ENCODE measurements at regions not wholly inside any gene's neighbourhood (a gene's known extent, or its start where the extent isn't known, plus 50 kb on each side); places are given as distances from the start of the nearest gene placed in this dataset.

GRCh38 chr7:55649238-55649637 lies 76.9 kb upstream of the VOPP1 start:
- TF ChIP-seq, protein P1, sequence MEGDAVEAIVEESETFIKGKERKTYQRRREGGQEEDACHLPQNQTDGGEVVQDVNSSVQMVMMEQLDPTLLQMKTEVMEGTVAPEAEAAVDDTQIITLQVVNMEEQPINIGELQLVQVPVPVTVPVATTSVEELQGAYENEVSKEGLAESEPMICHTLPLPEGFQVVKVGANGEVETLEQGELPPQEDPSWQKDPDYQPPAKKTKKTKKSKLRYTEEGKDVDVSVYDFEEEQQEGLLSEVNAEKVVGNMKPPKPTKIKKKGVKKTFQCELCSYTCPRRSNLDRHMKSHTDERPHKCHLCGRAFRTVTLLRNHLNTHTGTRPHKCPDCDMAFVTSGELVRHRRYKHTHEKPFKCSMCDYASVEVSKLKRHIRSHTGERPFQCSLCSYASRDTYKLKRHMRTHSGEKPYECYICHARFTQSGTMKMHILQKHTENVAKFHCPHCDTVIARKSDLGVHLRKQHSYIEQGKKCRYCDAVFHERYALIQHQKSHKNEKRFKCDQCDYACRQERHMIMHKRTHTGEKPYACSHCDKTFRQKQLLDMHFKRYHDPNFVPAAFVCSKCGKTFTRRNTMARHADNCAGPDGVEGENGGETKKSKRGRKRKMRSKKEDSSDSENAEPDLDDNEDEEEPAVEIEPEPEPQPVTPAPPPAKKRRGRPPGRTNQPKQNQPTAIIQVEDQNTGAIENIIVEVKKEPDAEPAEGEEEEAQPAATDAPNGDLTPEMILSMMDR (IDR thresholded peaks at IDR 0.05; ENCODE audit: low read depth, low read length) = no peak
- in situ Hi-C loops (cut with HindIII; ENCODE audit: low sequenced_read_pairs) = no loop called here
- no peak for DNase-seq (ENCODE audit: low read depth, low spot score)
- H3K4me3 ChIP-seq (ENCODE audit: low read depth, low read length) = no peak overlapping the region

- TF ChIP-seq, protein P1 (IDR thresholded peaks at IDR 0.05; ENCODE audit: low read depth, low read length) = no peak
- H3K4me3 ChIP-seq (ENCODE audit: low read depth, low read length) = no peak overlapping the region
- in situ Hi-C loops (cut with HindIII; ENCODE audit: low sequenced_read_pairs) = no loop called here
- DNase-seq (ENCODE audit: low read depth, low spot score) = no peak
Observed at GRCh38 chr7:55644567-55644966, 72.3 kb upstream of the VOPP1 start.

DNA sequence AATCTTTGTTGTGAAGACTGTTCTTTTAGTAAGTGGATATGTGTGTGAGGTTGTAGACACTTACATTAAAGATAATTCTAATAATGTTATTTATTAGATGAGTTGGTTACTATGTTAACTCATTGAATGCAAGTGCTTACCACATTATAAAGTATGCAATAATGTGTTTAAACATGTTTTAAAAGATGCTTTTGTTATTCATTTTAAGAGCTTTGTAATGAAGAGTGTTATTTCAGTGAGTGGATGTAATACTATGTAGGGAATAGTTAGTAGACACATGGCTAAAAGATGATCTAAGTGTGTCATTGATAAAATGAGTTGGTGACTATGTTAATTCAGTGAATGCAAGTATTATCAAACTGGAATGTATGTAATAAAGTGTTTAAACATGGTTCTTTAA lies 70.0 kb upstream of the VOPP1 start:
- TF ChIP-seq, protein P1 (IDR thresholded peaks at IDR 0.05; ENCODE audit: low read depth, low read length) = no peak
- H3K4me3 ChIP-seq (ENCODE audit: low read depth, low read length) = no peak overlapping the region
- no peak for DNase-seq (ENCODE audit: low read depth, low spot score)
- in situ Hi-C loops (cut with HindIII; ENCODE audit: low sequenced_read_pairs) = no loop called here

DNA sequence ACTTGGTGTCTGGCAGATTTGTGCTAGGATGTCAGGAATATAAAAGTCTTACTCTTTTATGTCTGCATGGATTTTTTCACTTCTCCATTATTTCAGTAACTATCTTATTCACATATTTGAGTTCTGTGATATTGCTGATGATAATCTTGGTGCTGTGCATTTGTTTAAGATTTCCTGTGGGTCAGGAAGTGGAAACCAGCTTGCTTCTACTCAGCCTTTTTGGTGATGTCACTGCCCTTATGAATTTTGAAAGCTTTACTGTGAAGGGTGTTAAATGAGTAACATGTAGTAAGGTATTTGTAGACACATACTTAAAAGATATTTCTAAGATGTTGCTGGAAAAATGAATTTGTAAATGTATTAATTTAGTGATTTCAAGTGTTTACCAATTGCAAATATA lies 69.5 kb upstream of the VOPP1 start:
- no peak for DNase-seq (ENCODE audit: low read depth, low spot score)
- no peak overlapping the region for H3K4me3 ChIP-seq (ENCODE audit: low read depth, low read length)
- in situ Hi-C loops (cut with HindIII; ENCODE audit: low sequenced_read_pairs) = no loop called here
- TF ChIP-seq, protein P1 (IDR thresholded peaks at IDR 0.05; ENCODE audit: low read depth, low read length) = no peak

DNA sequence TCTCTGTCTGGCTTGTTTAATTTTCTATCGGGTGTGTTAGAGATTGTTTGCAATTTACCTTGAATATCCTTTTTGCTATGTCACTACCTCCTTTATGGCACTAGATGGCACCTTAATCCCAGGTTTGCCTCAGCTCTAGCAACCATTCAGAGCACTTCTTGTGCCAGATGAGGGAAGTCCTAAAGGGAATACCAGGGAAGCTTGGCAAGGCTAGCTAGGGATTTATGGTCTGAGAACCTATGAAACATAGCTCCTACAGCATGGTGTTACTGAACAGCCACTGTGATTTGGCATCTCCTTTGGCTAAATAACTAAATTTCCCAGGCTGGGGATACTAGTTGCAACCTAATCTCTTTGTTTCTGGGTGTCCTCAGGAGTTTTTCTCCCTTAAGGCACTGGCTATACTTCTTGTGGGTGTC lies 69.0 kb upstream of the VOPP1 start:
- peak; percentile 83 for DNase-seq (ENCODE audit: low read depth, low spot score)
- in situ Hi-C loops (cut with HindIII; ENCODE audit: low sequenced_read_pairs) = no loop called here

GRCh38 chr7:55639640-55640039 lies 67.3 kb upstream of the VOPP1 start:
- in situ Hi-C loops (cut with HindIII; ENCODE audit: low sequenced_read_pairs) = no loop called here
- H3K4me3 ChIP-seq (ENCODE audit: low read depth, low read length) = no peak overlapping the region
- TF ChIP-seq, protein P1 (IDR thresholded peaks at IDR 0.05; ENCODE audit: low read depth, low read length) = no peak
- no peak for DNase-seq (ENCODE audit: low read depth, low spot score)

More for the DNA sequence above, 69.0 kb upstream of the VOPP1 start:
- no peak overlapping the region for H3K4me3 ChIP-seq (ENCODE audit: low read depth, low read length)
- TF ChIP-seq, protein P1 (IDR thresholded peaks at IDR 0.05; ENCODE audit: low read depth, low read length) = peak; percentile 71

All from astrocyte of the spinal cord (primary cell).